KBM-7 (cell line): ENCODE measurements at regions not wholly inside any gene's neighbourhood (a gene's known extent, or its start where the extent isn't known, plus 50 kb on each side); places are given as distances from the start of the nearest gene placed in this dataset.

ENCODE experiments used
- DNase-seq: peaks from one replicate; pipeline ENCODE4 v3.0.0-alpha.2; 2015
- in situ Hi-C: fragments of 300-500 bp; cut with MboI; formaldehyde crosslinking; loops from 2 replicates; pipeline ENCODE4 v1.14.3; 2020; ENCODE audit warnings: low sequenced_read_pairs, low pct_unique_long_range_greater_than_20kb, mixed read lengths

DNA sequence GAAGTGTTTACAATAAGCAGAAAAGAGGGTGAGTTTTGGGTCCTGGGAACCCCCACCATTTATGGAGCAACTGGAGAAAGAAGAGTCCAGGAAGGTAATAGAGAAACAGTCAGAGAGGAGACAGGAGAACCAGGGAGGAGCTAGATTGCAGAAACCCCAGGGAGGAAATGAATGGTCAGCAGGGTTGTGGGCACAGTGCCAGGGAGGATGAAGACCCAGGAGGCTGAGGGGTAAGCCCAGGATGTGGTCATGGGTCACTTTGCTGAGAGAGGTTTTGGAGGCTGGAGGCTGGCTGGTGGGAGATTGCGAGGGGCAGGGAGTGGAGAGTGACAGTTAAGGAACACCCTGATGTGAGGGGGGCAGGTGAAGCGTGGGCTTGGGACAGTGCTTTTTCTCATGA, 169.9 kb upstream of the CSF3R start:
- DNase-seq = no peak
- in situ Hi-C loops = no loop called here

- DNase-seq = no peak
- in situ Hi-C loops = no loop called here
These were observed 169.3 kb upstream of the CSF3R start for GRCh38 chr1:36652011-36652410.

- in situ Hi-C loops = no loop called here
- DNase-seq = no peak
These were observed 168.6 kb upstream of the CSF3R start for GRCh38 chr1:36651176-36651910.

GRCh38 chr1:36650200-36651065, 167.7 kb upstream of the CSF3R start:
- DNase-seq = peak; percentile 57
- in situ Hi-C loops = no loop called here

DNA sequence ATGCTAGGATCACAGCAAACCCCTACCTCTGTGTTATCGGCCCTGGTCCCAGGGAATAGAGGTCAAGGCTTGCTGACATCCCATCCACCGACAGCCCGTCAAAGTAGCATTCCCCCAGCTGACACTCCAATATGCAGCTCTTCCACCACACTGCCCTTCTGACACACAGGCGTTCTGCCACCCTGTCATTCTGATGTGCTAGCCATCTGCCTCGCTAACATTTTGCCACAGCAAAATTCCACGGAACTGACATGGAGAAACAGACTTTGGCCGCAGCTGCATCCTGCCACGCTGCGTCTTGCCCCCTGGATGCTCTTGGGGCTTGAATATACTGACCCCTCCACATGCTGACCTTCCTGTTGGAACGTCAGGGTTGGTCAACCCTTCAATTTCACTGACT, 163.2 kb upstream of the CSF3R start:
- in situ Hi-C loops = no loop called here
- no peak for DNase-seq

- in situ Hi-C loops = no loop called here
- DNase-seq = no peak
These were observed 161.8 kb upstream of the CSF3R start for GRCh38 chr1:36644556-36644955.

- in situ Hi-C loops = no loop called here
These were observed 160.9 kb upstream of the CSF3R start for GRCh38 chr1:36643371-36644270.

DNA sequence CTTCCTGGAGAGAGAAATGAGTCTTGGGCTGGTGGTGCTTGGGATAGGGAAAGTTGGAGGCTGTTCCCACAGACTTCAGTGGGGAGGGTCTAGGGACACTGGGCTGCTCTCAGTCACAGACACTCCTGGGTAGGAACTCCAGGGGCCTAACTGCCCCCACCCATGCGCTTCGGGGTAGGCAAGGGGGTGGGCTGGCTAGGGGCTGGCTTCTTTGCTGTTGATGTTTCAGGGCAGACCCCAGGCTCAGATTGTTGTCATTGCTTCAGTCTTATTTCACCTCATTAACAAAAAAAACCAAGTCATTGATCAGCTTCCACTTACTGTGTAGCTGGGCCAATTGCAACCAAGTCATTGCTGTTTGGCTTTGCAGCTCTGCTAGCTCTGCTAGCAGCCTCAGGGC, 160.1 kb upstream of the CSF3R start:
- in situ Hi-C loops = no loop called here
- DNase-seq = no peak

More at GRCh38 chr1:36643371-36644270, 160.9 kb upstream of the CSF3R start:
- no peak for DNase-seq

GRCh38 chr1:36641776-36642175, 159.1 kb upstream of the CSF3R start:
- no peak for DNase-seq
- in situ Hi-C loops = no loop called here

- in situ Hi-C loops = no loop called here
- no peak for DNase-seq
These were observed 156.7 kb upstream of the CSF3R start for GRCh38 chr1:36639461-36639860.

DNA sequence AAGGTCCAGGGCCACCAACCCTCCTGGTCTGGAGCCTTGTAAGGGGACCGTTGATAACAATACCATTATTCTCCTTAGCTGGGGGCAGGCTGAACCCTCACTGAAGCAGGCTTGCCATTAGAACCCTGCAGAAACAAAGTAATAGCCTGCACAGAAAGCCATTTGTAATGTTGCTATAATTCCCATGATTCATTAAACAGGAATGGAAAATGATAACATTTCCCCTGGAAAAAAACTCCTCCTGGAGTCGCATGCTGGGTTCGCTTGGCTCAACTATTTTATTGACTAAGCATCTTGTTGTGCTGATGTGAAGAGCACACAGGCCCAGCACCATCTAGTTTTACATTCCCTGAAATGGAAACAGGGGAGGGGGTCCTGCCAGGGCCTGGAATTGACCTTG, 155.6 kb upstream of the CSF3R start:
- no peak for DNase-seq
- in situ Hi-C loops = no loop called here

DNA sequence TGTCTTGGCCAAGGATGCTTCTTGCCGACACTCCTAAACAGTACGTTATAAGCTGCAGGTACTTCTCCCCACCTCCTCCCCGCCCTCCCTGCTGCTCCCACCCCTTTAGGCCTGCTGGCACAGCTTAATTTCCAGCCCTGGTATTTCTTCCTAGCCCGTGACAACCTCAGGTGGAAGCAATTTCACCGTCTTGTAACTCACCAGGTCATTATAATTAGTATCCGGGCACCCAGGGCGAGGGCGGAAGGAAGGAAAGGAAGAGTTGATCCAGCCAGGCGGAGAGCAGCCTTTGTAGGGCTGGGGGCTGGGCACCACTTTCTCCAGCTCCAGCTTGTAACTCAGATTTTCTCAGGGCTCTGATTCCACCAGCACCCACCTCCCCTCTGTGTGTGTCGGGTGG, 153.5 kb upstream of the CSF3R start:
- DNase-seq = no peak
- in situ Hi-C loops = no loop called here

DNA sequence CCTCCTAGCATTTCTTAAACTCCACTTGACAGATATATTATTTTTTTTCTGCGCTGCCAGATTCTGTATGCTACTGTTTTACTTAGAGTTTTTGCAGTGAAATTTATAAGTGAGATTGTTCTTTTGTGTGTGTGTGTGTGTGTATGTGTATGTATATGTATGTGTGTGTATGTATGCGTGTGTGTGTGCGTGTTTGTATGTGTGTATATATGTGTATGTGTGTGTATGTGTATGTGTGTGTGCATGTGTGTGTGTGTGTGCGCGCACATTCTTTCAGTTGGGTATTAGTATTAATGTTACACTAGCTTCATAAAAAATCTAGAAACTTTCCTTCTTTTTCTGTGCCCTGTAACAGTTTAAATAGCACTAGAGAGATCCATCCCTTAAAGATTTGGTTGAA, 152.6 kb upstream of the CSF3R start:
- in situ Hi-C loops = no loop called here
- no peak for DNase-seq

GRCh38 chr1:36628804-36629203, 146.1 kb upstream of the CSF3R start:
- in situ Hi-C loops = no loop called here
- no peak for DNase-seq

DNA sequence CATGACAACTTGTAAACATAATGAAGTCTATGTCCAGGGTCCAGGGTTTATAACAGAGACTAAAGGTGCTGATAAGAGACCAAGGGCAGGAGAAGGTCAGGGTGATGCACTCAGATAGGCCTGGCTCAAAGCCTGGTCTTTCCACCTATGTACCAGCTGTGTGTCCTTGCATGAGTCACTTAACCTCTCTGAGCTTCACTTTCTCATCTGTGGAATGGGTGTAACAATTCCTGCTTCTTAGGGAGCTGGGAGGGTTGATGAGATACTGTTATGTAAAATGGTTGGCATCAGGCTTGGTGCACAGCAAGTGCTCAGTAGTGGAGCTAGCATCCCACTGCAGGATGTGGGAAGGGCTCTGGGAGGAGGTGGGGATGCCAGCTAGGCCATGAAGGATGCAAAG, 143.7 kb upstream of the CSF3R start:
- DNase-seq = no peak
- in situ Hi-C loops = no loop called here

- in situ Hi-C loops = no loop called here
- DNase-seq = no peak
These were observed 143.2 kb upstream of the CSF3R start for GRCh38 chr1:36625935-36626310.

- no peak for DNase-seq
- in situ Hi-C loops = no loop called here
These were observed 142.7 kb upstream of the CSF3R start for GRCh38 chr1:36625253-36625934.

DNA sequence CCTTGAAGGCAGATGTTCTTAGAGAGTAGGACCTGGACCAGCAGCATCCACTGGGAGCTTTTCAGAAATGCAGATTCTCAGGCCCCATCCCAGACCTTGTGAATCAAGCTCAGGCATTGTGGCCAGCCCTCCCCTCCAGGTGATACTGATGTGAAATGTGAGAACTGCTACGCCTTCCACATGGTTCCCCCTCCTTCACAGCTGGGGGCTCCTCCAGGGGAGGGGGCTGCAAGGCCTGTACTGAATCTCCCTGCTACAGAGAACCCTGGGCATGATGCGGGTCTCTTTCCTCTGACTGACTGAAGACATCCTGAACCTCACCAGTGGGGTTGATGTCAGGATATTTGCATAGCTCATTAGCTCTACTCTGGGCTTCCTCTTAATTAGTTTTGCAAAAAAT, 141.8 kb upstream of the CSF3R start:
- in situ Hi-C loops = no loop called here

More for the DNA sequence above, 141.8 kb upstream of the CSF3R start:
- no peak for DNase-seq
